Neural cell (in vitro differentiated cells): ENCODE measurements at regions not wholly inside any gene's neighbourhood (a gene's known extent, or its start where the extent isn't known, plus 50 kb on each side); places are given as distances from the start of the nearest gene placed in this dataset.

Experiments used
- H2AFZ ChIP-seq: fragments of 200-600, 300-800 bp; sonication (generic), shearing (Covaris generic); 2 replicates; pipeline ENCODE4 v1.6.0; 2014; ENCODE audit warnings: low read depth, mild to moderate bottlenecking, antibody characterized with exemption, low read length, moderate library complexity
- H3F3A ChIP-seq: fragments of 200-600 bp; shearing (Covaris generic); 2 replicates; pipeline ENCODE4 v1.6.1; 2016; ENCODE audit warnings: mild to moderate bottlenecking, moderate library complexity, mixed read lengths, antibody characterized with exemption, low read length; ENCODE audit not compliant: insufficient read depth, poor library complexity, severe bottlenecking
- H3K27ac ChIP-seq: fragments of 200-600, 300-800 bp; sonication (generic), shearing (Covaris generic); 2 replicates; pipeline ENCODE4 v1.5.1; 2014; ENCODE audit warnings: mild to moderate bottlenecking, low read length, moderate library complexity
- H3K27me3 ChIP-seq: fragments of 300-800, 200-600 bp; sonication (generic), shearing (Covaris generic); 2 replicates; pipeline ENCODE4 v1.6.0; 2014; ENCODE audit warnings: mild to moderate bottlenecking, low read depth, low read length, moderate library complexity; ENCODE audit not compliant: insufficient read depth
- H3K36me3 ChIP-seq: fragments of 300-800, 200-600 bp; sonication (generic), shearing (Covaris generic); 2 replicates; pipeline ENCODE4 v1.5.1; 2014; ENCODE audit warnings: mild to moderate bottlenecking, antibody characterized with exemption, low read length, moderate library complexity; ENCODE audit not compliant: insufficient read depth
- H3K4me2 ChIP-seq: fragments of 300-800, 200-600 bp; sonication (generic), shearing (Covaris generic); 2 replicates; pipeline ENCODE4 v1.6.0; 2014; ENCODE audit warnings: mild to moderate bottlenecking, low read length
- H3K4me3 ChIP-seq: fragments of 300-800, 200-600 bp; sonication (generic), shearing (Covaris generic); 2 replicates; pipeline ENCODE4 v1.5.1; 2014; ENCODE audit warnings: mild to moderate bottlenecking, low read length, moderate library complexity
- H3K79me2 ChIP-seq: fragments of 200-600 bp; shearing (Covaris generic); replicated peaks from 2 replicates; pipeline ENCODE4 v1.6.0; 2014; ENCODE audit warnings: mild to moderate bottlenecking, low read length, moderate library complexity; ENCODE audit not compliant: insufficient read depth
- H3K9ac ChIP-seq: fragments of 300-800, 200-600 bp; sonication (generic), shearing (Covaris generic); 2 replicates; pipeline ENCODE4 v1.6.1; 2016; ENCODE audit warnings: mild to moderate bottlenecking, low read length, mixed read lengths
- H3K9me2 ChIP-seq: fragments of 200-600 bp; shearing (Covaris generic); 2 replicates; pipeline ENCODE4 v1.6.1; 2016; ENCODE audit warnings: mild to moderate bottlenecking, low read length, mixed read lengths; ENCODE audit not compliant: insufficient read depth
- H3K9me3 ChIP-seq: fragments of 200-600, 300-800 bp; sonication (generic), shearing (Covaris generic); 2 replicates; pipeline ENCODE4 v1.6.1; 2016; ENCODE audit warnings: mild to moderate bottlenecking, mixed run types, low read length, moderate library complexity, mixed read lengths
- H4K20me1 ChIP-seq: fragments of 200-600 bp; shearing (Covaris generic); 2 replicates; pipeline ENCODE4 v1.6.1; 2016; ENCODE audit warnings: mild to moderate bottlenecking, mixed run types; ENCODE audit not compliant: insufficient read depth
- CTCF ChIP-seq: fragments of 450-650 bp; IDR thresholded peaks from 2 replicates; pipeline ENCODE4 v1.5.1; 2014; ENCODE audit warnings: antibody characterized with exemption, mild to moderate bottlenecking, moderate library complexity; ENCODE audit not compliant: poor library complexity, severe bottlenecking
- EP300 ChIP-seq: fragments of 450-650 bp; conservative IDR thresholded peaks from 2 replicates; pipeline ENCODE4 v1.6.1; 2014; ENCODE audit warnings: antibody characterized with exemption, mild to moderate bottlenecking, moderate library complexity; ENCODE audit not compliant: poor library complexity, severe bottlenecking
- EZH2 ChIP-seq: fragments of 200-600, 300-800 bp; shearing (Covaris generic), sonication (generic); IDR thresholded peaks from 2 replicates; pipeline ENCODE4 v1.6.1; 2014; ENCODE audit warnings: antibody characterized with exemption, low read length, borderline replicate concordance, mild to moderate bottlenecking; ENCODE audit not compliant: insufficient read depth, poor library complexity, severe bottlenecking
- MXI1 ChIP-seq: fragments of 450-650 bp; conservative IDR thresholded peaks from 2 replicates; pipeline ENCODE4 v1.6.1; 2014; ENCODE audit warnings: antibody characterized with exemption, mild to moderate bottlenecking; ENCODE audit not compliant: poor library complexity, severe bottlenecking
- POLR2AphosphoS5 ChIP-seq: IDR thresholded peaks from 2 replicates; pipeline ENCODE4 v1.6.1; 2012
- RAD21 ChIP-seq: fragments of 450-650 bp; conservative IDR thresholded peaks from 2 replicates; pipeline ENCODE4 v1.6.1; 2014; ENCODE audit warnings: antibody characterized with exemption, mild to moderate bottlenecking, moderate library complexity
- REST ChIP-seq: IDR thresholded peaks from 2 replicates; pipeline ENCODE4 v1.6.1; 2012; ENCODE audit warnings: borderline replicate concordance
- SMC3 ChIP-seq: fragments of 450-650 bp; conservative IDR thresholded peaks from 2 replicates; pipeline ENCODE4 v1.6.1; 2014; ENCODE audit warnings: antibody characterized with exemption, mild to moderate bottlenecking, moderate library complexity; ENCODE audit not compliant: poor library complexity
- TAF1 ChIP-seq: IDR thresholded peaks from 2 replicates; pipeline ENCODE4 v1.6.1; 2012; ENCODE audit warnings: low read depth

- no peak overlapping the region for H3K9ac ChIP-seq
- H3K4me3 ChIP-seq, result no peak overlapping the region
- H3K9me2 ChIP-seq, result no peaks in the 10 kb centered on the region
- no peak overlapping the region for H2AFZ ChIP-seq
- no peaks in the 10 kb centered on the region for H3K79me2 ChIP-seq
- no peaks in the 10 kb centered on the region for H3K36me3 ChIP-seq
- H3K4me2 ChIP-seq, result no peak overlapping the region
- H4K20me1 ChIP-seq, result no peaks in the 10 kb centered on the region
- H3K9me3 ChIP-seq, result no peaks in the 10 kb centered on the region
- no peak for TF ChIP-seq CTCF
- TF ChIP-seq TAF1, result no peak
- no peak for TF ChIP-seq SMC3
- TF ChIP-seq REST, result no peak
- no peak for TF ChIP-seq EP300
- TF ChIP-seq MXI1, result no peak
- no peak for TF ChIP-seq EZH2
- TF ChIP-seq RAD21, result no peak
- no peak for TF ChIP-seq POLR2AphosphoS5
- H3K27me3 ChIP-seq, result no peaks in the 10 kb centered on the region
- H3K27ac ChIP-seq, result no peak overlapping the region
- H3F3A ChIP-seq, result no peaks in the 10 kb centered on the region
Observed at GRCh38 chr5:6845856-6846255, 132.6 kb downstream of the TENT4A start.

- no peaks in the 10 kb centered on the region for H3F3A ChIP-seq
- no peak overlapping the region for H3K4me3 ChIP-seq
- H3K9ac ChIP-seq, result no peak overlapping the region
- H3K27ac ChIP-seq, result peak overlapping the region; percentile 61
- no peak overlapping the region for H2AFZ ChIP-seq
- no peaks in the 10 kb centered on the region for H3K36me3 ChIP-seq
- H3K9me3 ChIP-seq, result peaks cover 3% of the 10 kb centered on the region
- H3K9me2 ChIP-seq, result no peaks in the 10 kb centered on the region
- H3K27me3 ChIP-seq, result no peaks in the 10 kb centered on the region
- no peak for TF ChIP-seq POLR2AphosphoS5
- TF ChIP-seq EP300, result peak; percentile 50
- no peak overlapping the region for H3K4me2 ChIP-seq
- H3K79me2 ChIP-seq, result no peaks in the 10 kb centered on the region
- no peaks in the 10 kb centered on the region for H4K20me1 ChIP-seq
Observed at GRCh38 chr5:6847870-6848269, 134.6 kb downstream of the TENT4A start.
